Right lobe of liver (tissue), 4 donors: ENCODE measurements at regions not wholly inside any gene's neighbourhood (a gene's known extent, or its start where the extent isn't known, plus 50 kb on each side); places are given as distances from the start of the nearest gene placed in this dataset.

Experiments
- POLR2A ChIP-seq: fragments of 450-650 bp; IDR thresholded peaks from one replicate; pipeline ENCODE4 v1.6.1; 2017; ENCODE audit warnings: antibody characterized with exemption, mild to moderate bottlenecking
- TF ChIP-seq, protein P1 (sequence below), 4 donors: fragments of 200-600 bp in 3 of 4; fragments of 450-650 bp in 1 of 4; IDR thresholded peaks; one replicate each; pipeline versions ENCODE4 v1.5.1 to v1.8.0; 2016 to 2022; ENCODE audit warnings: antibody characterized with exemption in 4 of 4, mild to moderate bottlenecking in 2 of 4
- donor health status: DM: no; HTN: no; CAD: no.
- donor health status: DM: no; HTN: no; CAD: no.
- donor health status: DM: no; HTN: yes; CAD: no.

DNA sequence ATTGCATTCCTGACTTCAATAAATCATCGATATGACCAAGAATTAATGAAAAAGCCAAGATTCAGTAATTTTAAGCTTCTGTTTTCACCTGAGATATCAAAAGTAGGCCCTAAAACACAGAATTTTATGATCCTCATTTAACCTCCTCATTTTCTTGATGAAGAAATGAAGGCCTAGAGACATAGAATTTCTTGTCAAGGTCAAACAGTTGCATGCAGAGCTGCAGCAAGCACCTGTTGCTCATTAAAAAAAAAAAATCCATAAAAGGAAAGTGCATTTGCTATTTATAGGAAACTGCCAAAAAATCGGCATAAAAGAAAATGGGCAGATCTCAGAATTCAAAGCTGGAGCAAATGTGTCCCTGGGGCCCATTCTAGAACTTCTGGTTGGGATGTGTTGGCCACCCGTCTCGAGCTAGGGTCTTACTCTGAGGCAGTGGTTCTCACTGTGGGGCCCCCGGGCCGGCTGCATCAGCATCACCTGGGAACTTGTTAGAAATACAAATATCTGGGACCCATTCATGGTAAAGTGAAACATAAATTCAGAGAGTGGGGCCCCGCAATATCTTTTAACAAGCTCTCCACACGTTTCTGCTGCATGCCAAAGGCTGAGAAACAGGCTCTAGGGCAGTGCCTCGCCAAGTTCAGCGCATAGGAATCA lies 224.7 kb upstream of the UBL3 start:
- TF ChIP-seq POLR2A = no peak
- TF ChIP-seq, protein P1, sequence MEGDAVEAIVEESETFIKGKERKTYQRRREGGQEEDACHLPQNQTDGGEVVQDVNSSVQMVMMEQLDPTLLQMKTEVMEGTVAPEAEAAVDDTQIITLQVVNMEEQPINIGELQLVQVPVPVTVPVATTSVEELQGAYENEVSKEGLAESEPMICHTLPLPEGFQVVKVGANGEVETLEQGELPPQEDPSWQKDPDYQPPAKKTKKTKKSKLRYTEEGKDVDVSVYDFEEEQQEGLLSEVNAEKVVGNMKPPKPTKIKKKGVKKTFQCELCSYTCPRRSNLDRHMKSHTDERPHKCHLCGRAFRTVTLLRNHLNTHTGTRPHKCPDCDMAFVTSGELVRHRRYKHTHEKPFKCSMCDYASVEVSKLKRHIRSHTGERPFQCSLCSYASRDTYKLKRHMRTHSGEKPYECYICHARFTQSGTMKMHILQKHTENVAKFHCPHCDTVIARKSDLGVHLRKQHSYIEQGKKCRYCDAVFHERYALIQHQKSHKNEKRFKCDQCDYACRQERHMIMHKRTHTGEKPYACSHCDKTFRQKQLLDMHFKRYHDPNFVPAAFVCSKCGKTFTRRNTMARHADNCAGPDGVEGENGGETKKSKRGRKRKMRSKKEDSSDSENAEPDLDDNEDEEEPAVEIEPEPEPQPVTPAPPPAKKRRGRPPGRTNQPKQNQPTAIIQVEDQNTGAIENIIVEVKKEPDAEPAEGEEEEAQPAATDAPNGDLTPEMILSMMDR (IDR thresholded peaks at IDR 0.05) = no peak
